Ureter (tissue), 1 donor: ENCODE measurements at regions not wholly inside any gene's neighbourhood (a gene's known extent, or its start where the extent isn't known, plus 50 kb on each side); places are given as distances from the start of the nearest gene placed in this dataset.

Experiments
- DNase-seq: peaks from one replicate; pipeline ENCODE4 v3.0.0-alpha.2; 2020; ENCODE audit warnings: low spot score
- donor health status: DM: yes; HTN: yes; CAD: no.

GRCh38 chr11:19336331-19336730 lies 95.6 kb upstream of the E2F8 start:
- DNase-seq, result no peak

GRCh38 chr11:19332476-19332875 lies 91.7 kb upstream of the E2F8 start:
- no peak for DNase-seq

GRCh38 chr11:19330416-19330815 lies 89.7 kb upstream of the E2F8 start:
- no peak for DNase-seq

- no peak for DNase-seq
Measured at GRCh38 chr11:19329970-19330369, 89.2 kb upstream of the E2F8 start.

GRCh38 chr11:19328586-19329311 lies 88.0 kb upstream of the E2F8 start:
- no peak for DNase-seq

GRCh38 chr11:19327280-19327679 lies 86.5 kb upstream of the E2F8 start:
- no peak for DNase-seq

- DNase-seq, result no peak
Measured at GRCh38 chr11:19326499-19326898, 85.8 kb upstream of the E2F8 start.

- no peak for DNase-seq
Measured at GRCh38 chr11:19323502-19323901, 82.8 kb upstream of the E2F8 start.

- no peak for DNase-seq
Measured at GRCh38 chr11:19321351-19321750, 80.6 kb upstream of the E2F8 start.

GRCh38 chr11:19320827-19321226 lies 80.1 kb upstream of the E2F8 start:
- DNase-seq, result no peak

- DNase-seq, result peak; percentile 59
Measured at GRCh38 chr11:19316434-19316833, 75.7 kb upstream of the E2F8 start.

GRCh38 chr11:19315511-19315910 lies 74.8 kb upstream of the E2F8 start:
- no peak for DNase-seq

- no peak for DNase-seq
Measured at GRCh38 chr11:19313140-19313539, 72.4 kb upstream of the E2F8 start.

GRCh38 chr11:19311308-19312030 lies 70.7 kb upstream of the E2F8 start:
- DNase-seq, result peak; percentile 70

- DNase-seq, result no peak
Measured at GRCh38 chr11:19307498-19307897, 66.8 kb upstream of the E2F8 start.

- DNase-seq, result no peak
Measured at GRCh38 chr11:19306179-19306944, 65.6 kb upstream of the E2F8 start.

- no peak for DNase-seq
Measured at GRCh38 chr11:19301361-19301760, 60.6 kb upstream of the E2F8 start.

GRCh38 chr11:19294444-19294843 lies 53.7 kb upstream of the E2F8 start:
- no peak for DNase-seq

GRCh38 chr11:19291064-19291463 lies 50.3 kb upstream of the E2F8 start:
- no peak for DNase-seq
